HG03025 (cell line): ENCODE measurements at regions not wholly inside any gene's neighbourhood (a gene's known extent, or its start where the extent isn't known, plus 50 kb on each side); places are given as distances from the start of the nearest gene placed in this dataset.
"Not testable (repeated sequence)": the region's sequence is repeated elsewhere in the genome, so short reads cannot be mapped to it uniquely, and the experiment has no call there.

Experiments used
- ATAC-seq: cut with Tn5 transposase; IDR thresholded peaks from one replicate; pipeline ENCODE4 v1.9.1; 2021; ENCODE audit warnings: mild to moderate bottlenecking, moderate library complexity; ENCODE audit not compliant: unreplicated experiment, low FRiP score

DNA sequence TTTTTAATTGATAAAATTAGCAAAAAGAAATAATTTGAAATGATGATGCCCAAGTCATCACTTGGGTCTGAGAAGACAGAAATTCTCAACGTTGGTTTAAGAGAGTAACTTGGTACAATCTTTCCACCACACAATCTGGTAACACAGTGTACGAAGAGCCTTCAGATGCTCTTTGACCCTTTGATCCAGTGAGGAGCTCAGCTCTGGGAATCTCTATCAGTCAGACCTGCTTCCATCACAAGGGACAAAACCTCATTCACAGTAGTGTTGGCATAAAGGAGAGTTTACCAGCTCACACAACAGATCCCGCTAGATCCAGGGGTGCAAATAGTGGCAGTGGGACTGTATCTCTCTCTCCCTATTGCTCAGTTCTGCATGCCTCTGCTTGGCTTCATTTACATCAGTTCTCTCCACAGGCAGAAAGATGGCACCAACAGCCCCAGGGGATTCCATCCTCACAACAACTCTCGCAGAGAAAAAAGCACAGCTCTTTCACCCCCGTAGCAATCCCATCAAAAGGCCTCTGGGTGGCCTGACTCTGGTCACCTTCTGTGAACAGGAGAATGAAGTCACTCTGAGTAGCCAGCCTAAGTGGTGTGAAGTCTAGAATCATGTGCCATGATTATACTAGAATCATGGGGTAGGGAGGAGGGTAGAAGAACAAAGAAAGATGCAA, 119.7 kb downstream of the ZNF281 start:
- ATAC-seq: no peak

DNA sequence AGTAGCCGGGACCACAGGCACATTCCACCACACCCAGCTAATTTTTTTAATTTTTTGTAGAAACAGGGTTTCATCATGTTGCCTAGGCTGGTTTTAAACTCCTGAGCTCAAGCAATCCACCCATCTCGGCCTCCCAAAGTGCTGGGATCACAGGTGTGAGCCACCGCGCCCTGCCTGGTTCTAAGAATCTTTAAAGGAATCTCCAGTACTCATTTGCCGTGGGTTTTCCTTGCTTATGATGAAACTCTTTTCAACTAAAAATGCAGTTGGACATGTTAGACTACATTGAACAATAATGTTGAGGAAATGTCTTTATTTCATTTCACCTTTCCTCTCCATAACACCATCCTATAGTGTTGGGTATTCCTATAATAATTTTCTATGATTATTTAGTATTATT, 121.6 kb downstream of the ZNF281 start:
- no peak for ATAC-seq

DNA sequence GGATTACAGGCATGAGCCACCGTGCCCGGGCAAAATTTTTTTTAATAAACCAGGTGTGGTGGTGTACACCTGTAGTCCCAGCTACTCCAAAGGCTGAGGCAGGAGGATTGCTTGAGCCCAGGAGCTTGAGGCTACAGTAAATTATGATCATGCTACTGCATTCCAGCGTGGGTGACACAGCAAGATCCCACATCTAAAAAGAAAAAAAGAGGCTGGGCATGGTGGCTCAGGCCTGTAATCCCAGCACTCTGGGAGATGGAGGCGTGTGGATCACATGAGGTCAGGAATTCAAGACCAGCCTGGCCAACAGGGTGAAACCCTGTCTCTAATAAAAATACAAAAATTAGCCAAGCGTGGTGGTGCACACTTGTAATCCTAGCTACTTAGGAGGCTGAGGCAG, 125.6 kb downstream of the ZNF281 start:
- ATAC-seq: not testable (repeated sequence)

DNA sequence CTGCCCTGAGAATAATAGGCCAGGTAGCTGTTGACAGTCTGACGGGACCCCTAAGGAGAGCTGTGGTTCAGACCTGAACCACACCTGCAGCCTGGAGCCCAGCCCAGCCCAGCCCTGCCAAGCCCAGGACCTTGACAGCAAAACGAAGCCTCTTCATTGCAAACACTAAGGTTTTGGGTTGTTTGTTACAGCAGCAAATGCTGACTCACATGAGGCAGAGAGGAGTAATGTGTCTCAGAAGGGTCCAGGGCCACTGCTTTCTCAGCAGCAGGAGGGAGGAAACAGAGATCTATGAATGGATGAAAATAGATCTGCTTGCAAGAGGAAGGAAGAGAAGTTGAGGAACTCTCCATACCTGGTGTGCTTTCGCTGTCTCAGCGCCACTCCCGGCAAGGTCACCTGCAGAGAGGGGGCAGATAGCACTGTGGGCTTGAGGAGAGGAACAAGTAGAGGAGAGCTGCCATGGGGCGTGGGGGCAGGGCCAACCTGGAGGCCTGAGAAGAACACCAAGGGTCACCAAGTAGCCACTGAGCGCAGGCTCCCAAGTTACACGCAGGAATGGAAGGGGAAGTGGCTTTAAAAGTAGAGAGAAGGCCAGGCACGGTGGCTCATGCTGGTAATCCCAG, 127.2 kb downstream of the ZNF281 start:
- no peak for ATAC-seq

DNA sequence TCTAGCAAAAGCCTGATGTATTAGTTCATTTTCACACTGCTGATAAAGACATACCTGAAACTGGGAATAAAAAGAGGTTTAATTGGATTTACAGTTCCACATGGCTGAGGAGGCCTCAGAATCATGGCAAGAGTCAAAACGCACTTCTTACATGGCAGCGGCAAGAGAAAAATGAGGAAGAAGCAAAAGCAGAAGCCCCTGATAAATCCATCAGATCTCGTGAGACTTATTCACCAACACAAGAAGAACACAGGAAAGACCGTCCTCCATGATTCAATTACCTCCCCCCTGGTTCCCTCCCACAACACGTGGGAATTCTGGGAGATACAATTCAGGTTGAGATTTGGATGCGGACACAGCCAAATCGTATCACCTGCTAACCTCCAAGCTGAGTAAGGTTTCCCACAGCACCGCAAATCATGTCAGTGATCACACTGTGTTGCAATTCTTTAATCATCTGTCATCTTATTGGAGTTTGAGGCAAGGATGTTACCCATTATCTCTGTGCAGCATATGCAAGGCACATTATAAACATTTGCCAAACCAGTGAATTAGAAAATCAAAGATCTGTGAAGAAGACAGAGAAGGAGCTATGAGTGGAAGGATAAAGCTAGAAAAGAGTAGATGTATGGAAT, 128.5 kb downstream of the ZNF281 start:
- no peak for ATAC-seq

DNA sequence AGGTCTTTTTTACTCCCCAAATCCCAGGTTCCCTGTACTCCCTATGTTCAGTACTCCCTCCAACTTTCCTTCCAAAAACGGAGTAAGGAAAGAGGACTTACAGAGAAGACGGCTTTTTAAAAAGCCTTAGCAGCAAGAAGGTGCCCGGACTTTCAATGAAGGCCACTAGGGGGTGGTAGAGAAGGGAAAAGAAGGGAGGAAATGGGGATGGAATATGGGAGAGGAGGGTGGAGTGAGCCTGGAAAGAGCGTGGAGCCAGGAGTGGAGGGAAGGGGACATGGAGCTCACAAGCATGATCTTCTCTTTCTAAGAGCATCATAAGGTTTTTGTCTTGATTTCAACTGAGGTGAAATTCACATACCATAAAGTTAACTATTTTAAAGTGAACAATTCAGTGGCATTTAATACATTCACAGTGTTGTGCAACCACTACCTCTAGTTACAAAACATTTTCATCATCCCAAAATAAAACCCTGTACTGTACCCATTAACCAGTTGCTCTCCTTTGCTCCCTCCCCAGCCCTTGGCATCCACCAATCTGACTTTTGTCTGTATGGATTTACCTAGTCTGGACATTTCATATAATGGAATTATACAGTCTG, 129.9 kb downstream of the ZNF281 start:
- ATAC-seq: no peak

DNA sequence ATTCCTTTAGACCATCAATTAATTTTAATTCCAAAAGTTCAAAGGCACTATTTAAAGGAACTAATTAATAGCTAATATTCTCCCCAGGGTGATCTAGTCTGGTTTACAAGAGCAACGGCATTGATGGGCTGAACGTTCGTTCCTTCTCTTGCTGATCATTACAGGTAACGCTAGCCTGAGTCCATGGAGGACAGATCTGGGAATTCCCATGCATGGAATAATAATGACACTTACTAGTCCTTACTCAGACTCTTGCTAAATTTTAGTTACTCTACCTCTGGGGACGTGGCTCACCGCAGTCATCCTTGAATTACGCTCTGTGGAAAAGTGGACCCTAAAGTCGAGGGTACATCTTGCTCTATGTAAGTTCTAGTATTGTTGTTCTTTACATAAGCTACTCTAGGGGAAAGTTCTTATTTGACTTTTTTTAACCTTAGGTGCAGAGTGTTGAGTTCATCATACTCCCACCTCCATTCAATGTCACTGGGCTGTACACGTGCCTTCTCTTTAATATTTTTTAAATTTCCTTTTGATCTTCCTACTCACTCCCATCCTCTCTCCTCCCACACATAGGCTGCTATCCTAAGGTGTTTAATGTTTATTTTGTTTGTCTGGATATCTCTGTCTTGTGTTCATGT, 133.9 kb downstream of the ZNF281 start:
- ATAC-seq: no peak

DNA sequence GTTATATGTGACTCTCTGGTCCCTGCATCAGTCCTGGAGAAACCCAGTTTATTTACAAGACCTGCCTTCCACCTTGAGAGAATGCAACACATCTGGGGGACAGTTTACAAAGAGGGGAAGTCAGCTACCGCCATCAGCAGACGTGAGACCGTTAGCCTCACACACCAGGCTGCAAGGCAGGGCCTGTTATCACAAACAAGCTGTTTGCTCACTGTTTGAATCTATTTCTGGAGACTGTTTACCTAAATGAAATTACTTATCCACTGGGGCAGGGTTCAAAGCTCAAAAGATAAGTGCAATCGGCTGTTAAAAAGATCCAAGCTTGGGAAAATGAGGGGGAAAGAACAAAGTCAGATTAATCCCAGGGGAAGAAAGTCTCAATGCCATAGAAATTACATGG, 134.4 kb downstream of the ZNF281 start:
- ATAC-seq: no peak

DNA sequence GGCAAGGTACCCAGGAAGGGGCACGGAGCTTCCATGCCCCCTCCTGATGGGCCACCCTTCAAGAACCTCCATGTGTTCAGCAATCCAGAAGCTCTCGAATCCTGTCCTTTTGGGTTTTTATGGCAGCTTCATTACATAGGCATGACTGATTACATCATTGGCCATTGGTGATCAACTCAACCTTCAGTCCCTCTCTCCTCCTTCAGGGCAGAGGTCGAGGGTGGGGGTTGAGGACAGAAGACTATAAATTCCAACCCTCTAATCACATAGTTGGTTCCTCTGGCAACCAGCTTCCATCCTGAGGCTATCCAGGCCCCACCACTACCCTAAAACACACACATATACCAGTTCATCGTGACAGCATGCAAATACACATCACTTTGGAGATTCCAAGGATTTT, 135.7 kb downstream of the ZNF281 start:
- no peak for ATAC-seq

DNA sequence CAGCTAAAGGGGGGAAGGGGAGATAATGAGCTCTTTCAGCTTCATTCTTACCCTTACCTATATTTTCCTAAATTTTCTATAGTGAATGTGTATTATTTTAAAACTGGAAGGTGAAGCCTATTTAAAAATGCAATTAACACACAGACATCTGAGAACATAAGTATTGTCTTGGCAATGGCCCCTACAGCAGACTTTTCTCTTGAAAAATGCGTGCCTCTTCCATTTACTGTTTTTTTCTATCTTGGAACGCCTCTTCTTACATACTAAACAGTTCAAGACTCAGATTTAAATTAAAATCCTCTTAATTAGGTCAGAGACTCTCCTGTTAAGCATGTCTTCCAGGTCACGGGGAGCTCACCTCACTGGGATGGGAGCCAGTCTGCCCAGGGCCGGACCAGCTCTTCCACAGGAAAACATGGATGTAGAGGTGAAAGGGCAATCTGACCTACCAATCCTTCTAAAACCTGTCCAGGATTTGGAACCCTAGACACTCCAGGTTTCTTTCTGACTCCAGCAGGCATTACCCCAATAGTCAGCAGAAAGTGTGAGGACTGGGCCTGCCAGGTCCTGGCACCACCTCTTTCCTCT, 137.3 kb downstream of the ZNF281 start:
- no peak for ATAC-seq

DNA sequence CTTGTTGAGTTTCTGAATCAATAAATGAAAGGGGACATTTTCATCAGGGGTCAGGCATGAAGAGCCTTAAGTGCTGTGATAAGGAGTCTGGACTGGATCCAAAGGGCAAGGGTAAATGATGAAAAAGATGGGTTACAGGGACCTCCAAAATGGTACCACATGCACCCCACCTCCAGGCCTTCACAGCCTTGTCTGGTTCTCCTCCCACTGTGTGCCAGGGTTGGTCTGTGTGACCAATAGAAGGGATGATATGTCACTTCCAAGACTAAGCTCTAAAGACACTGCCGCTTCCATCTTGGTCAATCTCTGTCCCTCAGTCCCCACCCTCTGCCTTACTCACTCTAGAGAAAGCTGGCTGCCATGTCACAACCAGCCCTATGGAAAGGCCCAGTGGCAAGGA, 140.6 kb downstream of the ZNF281 start:
- no peak for ATAC-seq

DNA sequence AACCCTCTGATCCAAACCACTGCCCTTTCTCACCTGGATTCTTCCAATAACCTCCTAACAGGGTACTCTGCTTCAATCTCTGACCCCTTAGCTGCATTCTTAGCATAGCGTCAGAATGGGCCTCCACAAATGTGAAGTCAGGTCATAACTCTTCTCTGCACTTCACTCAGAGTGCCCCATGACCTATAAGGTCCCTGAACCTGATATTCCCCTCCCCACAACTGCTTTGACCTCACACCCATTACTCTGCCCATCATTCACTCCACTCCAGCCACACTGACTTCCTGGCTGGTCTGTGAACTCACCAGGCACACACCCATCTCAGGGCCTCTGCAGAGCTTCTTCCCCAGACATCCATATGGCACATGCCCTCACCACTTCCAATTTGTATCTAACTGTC, 141.9 kb downstream of the ZNF281 start:
- no peak for ATAC-seq

DNA sequence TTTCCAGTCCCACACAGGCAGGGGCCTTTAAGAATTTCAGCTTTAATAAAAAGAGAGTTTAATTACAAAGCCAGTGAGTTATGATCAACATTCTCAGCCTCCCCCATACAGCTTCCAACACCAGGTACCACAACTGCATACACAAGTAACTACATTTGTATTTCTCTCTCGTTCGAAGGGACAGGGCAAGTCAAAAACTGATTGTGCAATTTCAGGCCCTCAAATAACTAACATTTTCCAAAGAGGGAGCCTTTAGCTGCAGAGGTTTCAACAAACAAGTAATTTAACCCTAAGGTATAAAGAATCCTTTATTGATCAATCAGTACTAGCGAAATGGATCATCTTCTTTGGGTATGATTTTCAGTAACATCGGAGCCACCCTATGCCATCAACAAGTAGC, 142.4 kb downstream of the ZNF281 start:
- no peak for ATAC-seq

DNA sequence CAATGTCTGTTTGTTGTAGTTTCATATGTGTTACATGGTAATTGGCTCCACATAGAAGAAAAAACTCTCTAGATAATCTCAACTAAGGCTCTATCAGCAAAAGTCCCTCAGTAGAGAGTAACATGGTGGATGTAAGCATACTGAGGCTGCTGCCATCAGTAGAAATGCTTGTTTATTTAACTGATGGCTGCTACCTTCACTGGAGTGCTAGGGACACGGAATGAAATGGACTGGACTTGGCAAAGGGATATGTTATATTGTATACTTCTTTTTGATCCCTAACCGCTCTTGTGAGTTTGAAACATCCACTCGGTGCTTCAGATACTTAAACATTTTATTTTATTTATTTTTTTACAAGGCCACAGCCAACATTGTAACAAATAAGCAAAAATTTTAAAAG, 143.0 kb downstream of the ZNF281 start:
- no peak for ATAC-seq

DNA sequence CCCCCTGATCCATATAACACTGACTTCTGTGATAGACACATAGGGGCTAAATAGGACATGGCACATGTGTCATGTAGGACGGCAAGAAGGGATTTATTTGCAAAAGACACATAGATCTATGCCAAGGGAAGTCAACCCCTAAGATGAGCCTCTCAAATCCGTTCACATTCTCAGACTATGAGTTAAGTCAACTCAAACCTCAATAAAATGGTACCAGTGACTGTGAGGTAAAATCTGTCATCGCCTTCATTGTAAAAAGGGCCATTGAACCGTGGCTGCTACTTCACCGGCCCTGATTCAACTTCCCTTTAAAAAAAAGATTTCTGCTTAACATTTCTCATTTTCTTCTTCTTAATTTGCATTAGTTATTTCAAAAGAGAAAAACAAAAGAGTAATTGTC, 144.0 kb downstream of the ZNF281 start:
- ATAC-seq: no peak

DNA sequence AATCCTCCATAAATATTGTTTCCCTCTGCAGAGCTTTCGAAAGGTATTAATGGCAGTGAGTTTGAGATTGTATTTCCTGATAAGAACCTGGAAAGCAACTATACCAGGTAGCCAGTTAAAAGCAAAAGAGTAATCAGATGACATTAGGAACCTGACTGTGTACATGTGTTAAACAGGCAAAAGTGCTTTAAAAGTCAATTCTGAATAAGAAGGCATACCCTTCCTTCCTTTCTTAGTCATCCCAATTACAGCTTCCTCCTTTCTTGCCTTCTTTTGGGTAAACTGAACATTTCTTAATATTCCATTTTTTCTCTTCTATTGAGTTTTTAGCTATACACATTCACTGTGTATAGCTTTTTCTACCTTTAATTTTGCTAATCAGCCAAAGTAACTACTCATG, 144.7 kb downstream of the ZNF281 start:
- ATAC-seq: no peak

DNA sequence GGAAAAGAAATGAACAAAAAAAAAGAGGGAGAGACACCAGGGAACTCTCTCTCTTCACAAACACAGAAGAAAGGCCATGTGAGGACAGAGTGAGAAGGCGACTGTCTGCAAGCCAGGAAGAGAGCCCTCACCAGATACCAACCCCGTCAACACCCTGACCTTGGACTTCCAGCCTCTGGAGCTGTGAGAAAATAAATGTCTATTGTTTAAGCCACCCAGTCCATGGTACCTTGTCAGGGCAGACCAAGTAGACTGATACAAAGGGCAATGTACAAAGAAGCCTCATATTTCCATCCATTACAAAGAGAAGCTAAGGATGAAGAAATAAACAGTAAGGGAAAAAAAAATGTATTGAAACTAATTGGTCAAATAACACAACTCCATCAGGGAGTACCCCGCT, 146.6 kb downstream of the ZNF281 start:
- ATAC-seq: no peak

DNA sequence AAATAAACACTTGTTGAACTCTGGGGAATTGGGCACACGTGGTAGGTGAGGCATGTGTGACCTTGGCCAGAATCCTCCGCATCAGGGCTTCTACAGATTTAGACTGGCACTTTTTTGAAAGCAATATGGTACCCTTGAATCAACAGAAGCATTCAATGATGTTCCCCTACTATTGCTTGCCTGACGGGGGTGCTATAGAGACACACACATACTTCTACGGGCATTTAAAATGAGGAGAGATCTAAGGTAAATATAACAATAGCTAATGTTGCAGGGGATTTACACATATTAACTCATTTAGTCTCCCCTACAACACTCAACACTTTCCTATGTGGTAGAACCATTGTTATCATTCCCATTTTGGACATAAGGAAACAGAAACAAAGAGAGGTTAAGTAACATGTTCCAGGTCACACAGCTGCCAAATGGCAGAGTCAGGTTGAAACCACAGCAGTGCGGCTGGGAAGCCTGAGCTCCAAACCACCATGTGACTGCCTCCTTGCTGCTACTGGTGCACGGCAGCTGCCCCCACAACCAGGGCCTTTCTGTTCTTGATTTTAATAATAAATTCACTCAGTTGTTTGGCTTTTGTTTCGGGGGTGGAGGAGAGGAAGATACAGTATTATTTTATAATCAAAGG, 147.4 kb downstream of the ZNF281 start:
- peak; percentile 80 for ATAC-seq

DNA sequence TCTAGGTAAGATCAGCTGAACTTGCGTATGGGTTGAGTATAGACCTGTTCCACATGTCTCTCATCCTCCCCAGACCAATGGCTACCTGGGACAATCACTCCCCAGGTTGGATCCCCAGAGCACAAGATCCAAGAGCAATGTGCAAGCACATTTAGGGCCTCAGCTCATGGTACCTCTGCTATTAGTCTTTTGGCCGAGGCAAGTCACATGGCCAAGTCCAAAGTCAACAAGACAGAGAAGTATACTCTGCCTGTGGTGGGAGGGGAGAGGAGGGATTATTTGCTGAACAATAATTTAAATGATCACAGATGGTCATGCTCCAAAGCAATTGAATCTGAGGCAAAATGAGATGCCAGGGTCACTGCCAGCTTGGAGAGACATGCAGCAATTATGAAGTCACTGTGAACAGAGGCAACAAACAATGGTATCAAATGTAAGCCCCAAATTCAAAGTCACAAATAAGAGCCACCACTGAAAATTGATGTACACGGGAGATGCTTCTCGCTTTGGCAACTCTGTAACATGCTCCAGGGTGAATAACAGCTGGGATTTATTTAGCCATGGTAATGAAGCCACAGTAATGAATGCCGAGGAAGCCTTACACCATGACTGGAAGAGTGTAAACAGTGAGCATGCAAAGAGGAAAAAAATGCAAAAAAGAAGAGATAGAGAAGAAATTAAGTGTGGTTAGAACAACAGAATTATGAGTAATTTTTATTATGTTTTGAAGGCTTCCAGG, 149.1 kb downstream of the ZNF281 start:
- no peak for ATAC-seq
